ENCODE measurements at regions not wholly inside any gene's neighbourhood (a gene's known extent, or its start where the extent isn't known, plus 50 kb on each side); places are given as distances from the start of the nearest gene placed in this dataset.

- DNase-seq (ENCODE audit: low read depth), result no peak
Measured at GRCh38 chr3:44130249-44130648, 111.4 kb upstream of the TOPAZ1 start.

GRCh38 chr3:44132061-44132460 lies 109.6 kb upstream of the TOPAZ1 start:
- no peak for DNase-seq (ENCODE audit: low read depth)
- TF ChIP-seq CTCF (conservative IDR thresholded peaks at IDR 0.05; ENCODE audit: low read length), result no peak
- no peak overlapping the region for H3K4me3 ChIP-seq (ENCODE audit: low read length)

More at GRCh38 chr3:44130249-44130648, 111.4 kb upstream of the TOPAZ1 start:
- no peak overlapping the region for H3K4me3 ChIP-seq (ENCODE audit: low read length)
- TF ChIP-seq CTCF (conservative IDR thresholded peaks at IDR 0.05; ENCODE audit: low read length), result no peak

GRCh38 chr3:44132593-44132992 lies 109.1 kb upstream of the TOPAZ1 start:
- no peak for DNase-seq (ENCODE audit: low read depth)
- no peak for TF ChIP-seq CTCF (conservative IDR thresholded peaks at IDR 0.05; ENCODE audit: low read length)

GRCh38 chr3:44136421-44136820 lies 105.3 kb upstream of the TOPAZ1 start:
- no peak for DNase-seq (ENCODE audit: low read depth)
- TF ChIP-seq CTCF (conservative IDR thresholded peaks at IDR 0.05; ENCODE audit: low read length), result no peak
- no peak overlapping the region for H3K4me3 ChIP-seq (ENCODE audit: low read length)

More at GRCh38 chr3:44132593-44132992, 109.1 kb upstream of the TOPAZ1 start:
- no peak overlapping the region for H3K4me3 ChIP-seq (ENCODE audit: low read length)

DNA sequence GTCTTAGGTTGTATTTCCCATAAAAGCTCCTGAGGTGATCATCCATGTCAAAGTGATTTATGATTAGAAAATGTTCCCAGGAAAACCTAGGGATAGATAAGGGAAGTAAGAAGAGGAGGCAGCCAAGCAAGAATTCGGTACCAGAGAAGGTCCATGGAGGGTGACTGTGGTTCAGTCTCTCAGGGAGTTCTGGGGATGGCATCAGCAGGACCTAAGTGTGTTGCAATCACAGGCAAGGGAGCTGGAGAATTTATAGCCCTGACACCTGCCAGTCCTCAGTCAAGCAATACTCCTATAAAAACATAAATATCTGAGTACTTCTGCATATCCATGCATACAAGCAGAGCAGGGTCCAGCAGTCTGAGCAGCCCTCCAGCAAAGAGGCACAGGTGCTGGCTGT lies 95.6 kb upstream of the TOPAZ1 start:
- no peak for DNase-seq (ENCODE audit: low read depth)

DNA sequence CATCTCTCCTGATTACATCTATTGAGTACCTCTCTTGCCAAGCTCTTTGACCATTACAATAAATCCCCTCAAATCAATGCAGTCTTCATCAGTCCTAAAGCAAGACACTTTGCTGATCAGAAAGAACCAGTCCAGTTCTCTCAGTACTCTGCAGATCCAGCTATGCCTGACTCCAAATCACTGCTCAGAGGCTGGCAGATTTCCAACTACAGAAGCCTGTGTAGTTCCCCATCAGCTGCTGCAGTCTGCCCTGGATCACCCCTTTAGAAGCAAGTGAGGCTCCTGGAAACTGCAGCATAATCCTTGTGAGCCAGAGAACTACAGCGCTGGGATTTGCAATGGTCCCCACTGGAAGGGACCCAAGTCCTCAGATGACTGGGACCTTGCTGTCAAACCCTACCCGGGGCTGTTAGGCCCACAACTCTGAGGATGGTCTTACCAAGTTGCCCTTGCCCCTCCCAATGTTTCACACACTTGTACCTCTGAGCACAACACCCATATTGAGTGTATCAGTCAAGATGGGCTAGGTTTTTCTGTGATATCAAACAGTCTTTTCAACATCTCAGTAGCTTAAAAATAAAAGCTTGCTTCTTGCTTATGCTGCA lies 81.9 kb upstream of the TOPAZ1 start:
- no peak for DNase-seq (ENCODE audit: low read depth)

More for the DNA sequence above, 95.6 kb upstream of the TOPAZ1 start:
- no peak overlapping the region for H3K4me3 ChIP-seq (ENCODE audit: low read length)
- TF ChIP-seq CTCF (conservative IDR thresholded peaks at IDR 0.05; ENCODE audit: low read length), result no peak

More for the DNA sequence above, 81.9 kb upstream of the TOPAZ1 start:
- no peak for TF ChIP-seq CTCF (conservative IDR thresholded peaks at IDR 0.05; ENCODE audit: low read length)
- no peak overlapping the region for H3K4me3 ChIP-seq (ENCODE audit: low read length)

All from AG10803 (cell line).